KMS-11 (cell line): ENCODE measurements at regions not wholly inside any gene's neighbourhood (a gene's known extent, or its start where the extent isn't known, plus 50 kb on each side); places are given as distances from the start of the nearest gene placed in this dataset.
"Not testable (repeated sequence)": the region's sequence is repeated elsewhere in the genome, so short reads cannot be mapped to it uniquely, and the experiment has no call there.

ENCODE experiments used
- H2AFZ ChIP-seq: fragments of 200-600 bp; sonication (generic); 2 replicates; pipeline ENCODE4 v1.6.1; 2016; ENCODE audit warnings: antibody characterized with exemption, mixed run types, low read depth
- H3K27ac ChIP-seq: fragments of 200-600 bp; sonication (generic); 2 replicates; pipeline ENCODE4 v1.6.1; 2016; ENCODE audit warnings: mild to moderate bottlenecking, mixed run types
- H3K27me3 ChIP-seq: fragments of 200-600 bp; sonication (generic); 2 replicates; pipeline ENCODE4 v1.6.1; 2017; ENCODE audit warnings: mild to moderate bottlenecking, low read depth, mixed run types, moderate library complexity; ENCODE audit not compliant: insufficient read depth
- H3K36me3 ChIP-seq: fragments of 200-600 bp; sonication (generic); 2 replicates; pipeline ENCODE4 v1.6.1; 2017; ENCODE audit warnings: mild to moderate bottlenecking, mixed run types; ENCODE audit not compliant: insufficient read depth
- H3K4me1 ChIP-seq: fragments of 200-600 bp; sonication (generic); 2 replicates; pipeline ENCODE4 v1.6.1; 2016; ENCODE audit warnings: mild to moderate bottlenecking, low read depth, mixed run types; ENCODE audit not compliant: poor library complexity, severe bottlenecking
- H3K4me2 ChIP-seq: fragments of 200-600 bp; sonication (generic); 2 replicates; pipeline ENCODE4 v1.7.0; 2016; ENCODE audit warnings: mild to moderate bottlenecking, mixed run types
- H3K4me3 ChIP-seq: fragments of 200-600 bp; sonication (generic); IDR thresholded peaks from 2 replicates; pipeline ENCODE4 v1.6.1; 2017; ENCODE audit warnings: low read depth, low read length, mixed read lengths; ENCODE audit not compliant: insufficient read depth
- H3K79me2 ChIP-seq: fragments of 200-600 bp; sonication (generic); 2 replicates; pipeline ENCODE4 v1.6.1; 2016; ENCODE audit warnings: low read depth, mixed run types; ENCODE audit not compliant: insufficient read depth
- H3K9ac ChIP-seq: fragments of 200-600 bp; sonication (generic); 2 replicates; pipeline ENCODE4 v1.6.1; 2016; ENCODE audit warnings: mild to moderate bottlenecking, mixed run types
- H4K20me1 ChIP-seq: fragments of 200-600 bp; sonication (generic); 2 replicates; pipeline ENCODE4 v1.6.1; 2016; ENCODE audit warnings: mild to moderate bottlenecking, mixed run types; ENCODE audit not compliant: insufficient read depth
- CTCF ChIP-seq: fragments of 200-600 bp; sonication (generic); conservative IDR thresholded peaks from 2 replicates; pipeline ENCODE4 v1.6.1; 2017; ENCODE audit warnings: low read depth, mild to moderate bottlenecking, antibody characterized with exemption, low read length, moderate library complexity, mixed read lengths

- not testable (repeated sequence) for H2AFZ ChIP-seq, H3K4me2 ChIP-seq, H3K4me1 ChIP-seq, H3K79me2 ChIP-seq, H3K9ac ChIP-seq, H3K27me3 ChIP-seq, H3K27ac ChIP-seq, H3K4me3 ChIP-seq, H3K36me3 ChIP-seq, H4K20me1 ChIP-seq
These were observed 51.9 kb downstream of the DIPK2A start for GRCh38 chr3:144023543-144023942.

- H3K4me2 ChIP-seq = no peak overlapping the region
- H4K20me1 ChIP-seq = no peaks in the 10 kb centered on the region
These were observed 57.3 kb downstream of the DIPK2A start for GRCh38 chr3:144028798-144029411.

GRCh38 chr3:144029769-144030168, 58.1 kb downstream of the DIPK2A start:
- Histone ChIP-seq H3K36me3 (no peaks in the 10 kb centered on the region), H3K4me3 (no peak overlapping the region), H3K4me1 (no peaks in the 10 kb centered on the region), H3K4me2 (no peak overlapping the region), H2AFZ (no peak overlapping the region), H4K20me1 (no peaks in the 10 kb centered on the region), H3K27ac (no peak overlapping the region), H3K27me3 (no peaks in the 10 kb centered on the region), H3K79me2 (no peaks in the 10 kb centered on the region), H3K9ac (no peak overlapping the region)
- no peak for TF ChIP-seq CTCF

More at GRCh38 chr3:144028798-144029411, 57.3 kb downstream of the DIPK2A start:
- no peak overlapping the region for H3K27ac ChIP-seq
- no peak overlapping the region for H3K4me3 ChIP-seq
- H3K79me2 ChIP-seq = no peaks in the 10 kb centered on the region
- no peaks in the 10 kb centered on the region for H3K36me3 ChIP-seq
- H2AFZ ChIP-seq = no peak overlapping the region
- H3K27me3 ChIP-seq = no peaks in the 10 kb centered on the region
- H3K4me1 ChIP-seq = no peaks in the 10 kb centered on the region
- TF ChIP-seq CTCF = no peak
- no peak overlapping the region for H3K9ac ChIP-seq

- Histone ChIP-seq H3K27ac (no peak overlapping the region), H3K36me3 (no peaks in the 10 kb centered on the region), H2AFZ (no peak overlapping the region), H4K20me1 (no peaks in the 10 kb centered on the region), H3K4me1 (no peaks in the 10 kb centered on the region), H3K9ac (no peak overlapping the region), H3K27me3 (no peaks in the 10 kb centered on the region), H3K4me3 (no peak overlapping the region), H3K4me2 (no peak overlapping the region), H3K79me2 (no peaks in the 10 kb centered on the region)
- TF ChIP-seq CTCF = no peak
These were observed 60.3 kb downstream of the DIPK2A start for GRCh38 chr3:144031938-144032337.

GRCh38 chr3:144032531-144033239, 61.1 kb downstream of the DIPK2A start:
- Histone ChIP-seq H3K4me2 (no peak overlapping the region), H2AFZ (no peak overlapping the region), H3K4me3 (no peak overlapping the region), H3K27me3 (no peaks in the 10 kb centered on the region), H3K4me1 (no peaks in the 10 kb centered on the region), H3K36me3 (no peaks in the 10 kb centered on the region), H3K9ac (no peak overlapping the region), H4K20me1 (no peaks in the 10 kb centered on the region), H3K27ac (no peak overlapping the region), H3K79me2 (no peaks in the 10 kb centered on the region)
- no peak for TF ChIP-seq CTCF
